GM12892 (cell line): ENCODE measurements at regions not wholly inside any gene's neighbourhood (a gene's known extent, or its start where the extent isn't known, plus 50 kb on each side); places are given as distances from the start of the nearest gene placed in this dataset.

ENCODE experiments used
- POLR2AphosphoS5 ChIP-seq: IDR thresholded peaks from 2 replicates; pipeline ENCODE4 v1.6.1; 2011; ENCODE audit warnings: low read depth, low read length, control low read depth
- TAF1 ChIP-seq: IDR thresholded peaks from 2 replicates; pipeline ENCODE4 v1.6.1; 2011; ENCODE audit warnings: low read depth, mild to moderate bottlenecking, control low read depth, low read length, borderline replicate concordance

GRCh38 chr11:22115470-22116029 is 77.3 kb upstream of the ANO5 start:
- TF ChIP-seq TAF1 (no peak), POLR2AphosphoS5 (no peak)
